Activated CD4-positive, CD25-positive, alpha-beta regulatory T cell treated with anti-CD3 and anti-CD28 coated beads, Interleukin-2, amount 50 U/mL, for 16 hours (primary cell): ENCODE measurements at regions not wholly inside any gene's neighbourhood (a gene's known extent, or its start where the extent isn't known, plus 50 kb on each side); places are given as distances from the start of the nearest gene placed in this dataset.

Source experiments
- DNase-seq: peaks from one replicate; pipeline ENCODE4 v3.0.0-alpha.2; 2020; ENCODE audit warnings: low read depth, low spot score

DNA sequence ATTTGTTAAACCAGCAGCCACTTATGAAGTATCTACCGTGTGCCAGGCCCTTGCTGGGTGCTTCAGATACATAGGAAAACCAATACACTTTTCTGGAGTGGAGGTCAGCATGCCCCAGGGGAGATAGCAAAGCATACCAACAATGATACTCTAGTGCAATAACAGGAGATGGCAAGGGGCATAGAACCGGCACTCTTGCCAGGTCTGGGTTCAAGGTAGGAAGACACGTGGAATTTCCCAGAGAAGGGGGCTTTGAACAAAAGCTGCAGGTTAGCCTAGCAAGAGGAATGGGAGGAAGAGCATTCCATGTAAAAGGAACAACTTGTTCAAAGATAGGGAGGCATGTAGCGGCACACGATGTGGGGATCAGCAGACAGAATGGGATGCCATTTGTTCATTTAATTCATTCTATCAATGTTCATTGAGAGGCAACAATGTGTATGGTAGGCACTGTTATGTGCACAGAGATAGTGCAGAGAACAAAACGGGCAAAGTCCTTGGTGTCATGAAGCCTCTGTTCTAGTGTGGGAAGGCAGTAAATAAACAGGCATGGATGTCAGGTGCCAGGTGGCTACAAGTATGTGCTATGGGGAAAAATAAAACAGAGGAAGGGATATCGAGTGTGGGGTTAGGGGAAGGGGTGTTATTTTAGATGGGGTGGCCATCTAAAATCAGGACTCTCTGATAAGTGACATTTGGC is 162.6 kb upstream of the E2F8 start:
- DNase-seq, result no peak

DNA sequence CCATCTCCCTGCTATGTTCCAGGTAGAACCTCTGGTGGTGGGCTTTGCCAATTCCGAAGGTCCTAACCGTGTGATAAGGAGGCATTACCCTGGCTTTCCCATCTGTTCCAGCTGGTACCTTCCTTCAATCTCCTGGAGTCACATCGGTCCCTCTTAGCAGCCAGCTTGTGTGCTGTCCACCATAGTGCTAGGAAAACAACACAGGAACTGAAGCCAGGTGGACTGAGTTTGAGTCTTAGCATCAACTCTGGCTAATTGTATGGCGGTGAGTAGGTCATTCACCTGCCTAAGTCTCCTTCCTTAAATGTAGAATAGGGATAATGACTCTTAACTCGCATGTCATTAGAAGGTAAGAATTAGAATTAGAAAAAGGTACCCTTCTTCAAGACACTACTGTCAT is 159.6 kb upstream of the E2F8 start:
- no peak for DNase-seq

DNA sequence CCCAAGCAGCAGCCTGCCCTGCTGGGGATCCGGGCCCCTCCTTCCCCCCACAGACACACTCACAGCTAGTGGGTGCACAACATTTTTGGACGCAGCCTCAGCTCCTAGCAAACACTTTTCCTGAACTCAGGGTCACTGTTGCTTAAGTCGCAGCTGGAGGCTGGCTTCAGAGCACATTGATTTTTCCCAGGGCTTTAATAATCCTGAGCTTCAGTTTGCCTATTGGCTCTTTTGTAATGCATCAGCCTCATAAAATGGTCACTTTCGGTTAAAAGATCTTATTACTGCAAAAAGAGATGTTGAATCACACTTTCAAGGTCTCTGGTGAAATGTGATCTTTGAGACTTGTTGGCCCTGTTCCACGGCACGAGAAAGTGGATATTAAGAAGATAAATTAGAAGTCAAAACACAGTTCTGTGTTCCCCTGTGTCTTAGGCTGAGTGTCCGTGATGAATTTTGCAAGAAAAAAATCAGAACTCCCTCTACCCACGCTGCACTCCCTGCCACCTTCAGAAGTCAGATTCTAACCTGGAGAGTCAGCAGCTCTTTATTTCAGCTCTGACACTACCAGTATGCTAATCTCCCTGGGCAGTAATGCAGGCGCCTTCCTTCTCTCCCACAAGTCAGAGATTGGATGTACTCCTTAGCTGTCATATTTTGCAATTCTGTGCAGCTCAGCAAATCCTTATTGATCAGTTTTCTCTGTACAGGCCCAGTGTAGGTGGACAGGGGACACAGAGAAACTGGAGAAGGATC is 158.2 kb upstream of the E2F8 start:
- no peak for DNase-seq

DNA sequence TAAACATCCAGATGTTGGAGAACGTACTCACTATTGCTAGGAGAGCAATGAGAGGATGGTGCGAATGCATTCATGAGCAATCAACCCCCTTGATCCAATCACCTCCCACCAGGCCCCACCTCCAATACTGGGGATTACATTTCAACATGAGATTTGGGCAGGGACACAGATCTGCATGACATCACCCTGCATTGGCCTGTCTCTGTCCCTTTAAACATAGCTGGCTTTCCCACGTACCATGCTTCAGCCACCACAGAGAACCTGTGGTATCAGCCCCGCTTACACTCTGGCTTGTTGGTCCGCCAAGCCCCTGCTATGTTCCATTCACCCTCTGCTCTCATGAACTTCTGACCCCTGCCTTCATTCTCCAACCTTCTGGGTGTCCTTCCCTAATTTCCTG is 157.5 kb upstream of the E2F8 start:
- DNase-seq, result no peak

DNA sequence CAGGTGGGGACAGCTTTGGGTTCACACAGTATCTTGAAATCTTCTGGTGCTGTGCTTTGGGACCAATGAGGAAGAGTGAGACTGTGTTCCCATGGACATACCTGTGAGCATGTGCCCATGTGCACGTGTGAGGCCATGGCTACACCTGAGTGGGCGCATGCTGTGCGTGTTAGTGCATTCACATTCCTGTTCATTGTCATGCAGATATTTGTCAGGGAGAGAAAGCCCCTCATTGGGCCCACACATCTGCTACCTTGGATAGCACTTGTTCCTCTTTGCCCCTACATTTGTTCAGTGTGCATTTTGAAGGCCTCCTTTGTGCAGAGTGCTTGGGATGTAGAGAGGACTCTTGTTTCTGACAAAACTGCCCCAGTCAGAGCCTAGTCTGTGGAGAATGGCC is 154.3 kb upstream of the E2F8 start:
- no peak for DNase-seq

DNA sequence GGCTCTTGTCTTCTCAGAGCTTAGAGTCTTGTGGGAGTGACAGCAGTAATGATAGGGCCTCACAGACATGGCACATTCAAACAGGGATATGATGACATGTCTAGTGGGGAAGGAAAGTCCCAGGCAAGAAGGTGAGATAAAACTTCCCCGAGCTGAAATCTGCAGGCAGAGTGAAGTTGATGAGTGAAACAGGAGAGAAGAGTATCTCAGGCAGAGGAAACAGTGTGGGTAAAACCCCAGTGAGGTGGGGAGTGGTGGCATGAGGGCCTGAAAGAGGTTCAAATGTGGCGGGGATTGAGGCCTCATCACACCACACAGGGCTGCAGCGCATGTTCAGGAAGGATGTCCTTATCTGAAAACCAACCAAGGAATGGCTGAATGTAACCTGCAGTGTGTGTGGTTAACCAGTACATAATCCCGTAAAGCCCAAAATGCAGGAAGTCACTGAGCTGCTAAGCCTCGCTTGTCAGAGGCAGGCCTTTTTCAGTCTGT is 153.8 kb upstream of the E2F8 start:
- DNase-seq, result no peak

DNA sequence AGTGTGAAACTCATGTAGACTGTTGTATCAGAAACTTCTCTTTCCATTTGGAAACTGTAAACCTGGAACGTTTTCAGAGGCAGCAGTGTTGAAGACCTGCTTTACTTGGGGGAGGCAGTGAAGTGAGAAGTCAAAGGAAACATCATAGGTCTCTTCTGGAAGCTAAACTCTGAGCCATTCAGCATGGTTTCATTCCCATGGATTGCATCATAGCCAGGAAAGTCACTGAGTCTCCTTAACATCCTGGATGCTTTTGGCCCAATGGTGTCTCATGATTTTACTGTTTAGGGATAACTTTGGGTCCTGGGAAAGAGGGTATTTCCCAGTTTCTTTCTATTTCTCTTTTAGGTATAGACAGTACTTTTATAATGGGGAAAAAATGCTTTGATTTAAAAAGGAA is 153.2 kb upstream of the E2F8 start:
- DNase-seq, result no peak

DNA sequence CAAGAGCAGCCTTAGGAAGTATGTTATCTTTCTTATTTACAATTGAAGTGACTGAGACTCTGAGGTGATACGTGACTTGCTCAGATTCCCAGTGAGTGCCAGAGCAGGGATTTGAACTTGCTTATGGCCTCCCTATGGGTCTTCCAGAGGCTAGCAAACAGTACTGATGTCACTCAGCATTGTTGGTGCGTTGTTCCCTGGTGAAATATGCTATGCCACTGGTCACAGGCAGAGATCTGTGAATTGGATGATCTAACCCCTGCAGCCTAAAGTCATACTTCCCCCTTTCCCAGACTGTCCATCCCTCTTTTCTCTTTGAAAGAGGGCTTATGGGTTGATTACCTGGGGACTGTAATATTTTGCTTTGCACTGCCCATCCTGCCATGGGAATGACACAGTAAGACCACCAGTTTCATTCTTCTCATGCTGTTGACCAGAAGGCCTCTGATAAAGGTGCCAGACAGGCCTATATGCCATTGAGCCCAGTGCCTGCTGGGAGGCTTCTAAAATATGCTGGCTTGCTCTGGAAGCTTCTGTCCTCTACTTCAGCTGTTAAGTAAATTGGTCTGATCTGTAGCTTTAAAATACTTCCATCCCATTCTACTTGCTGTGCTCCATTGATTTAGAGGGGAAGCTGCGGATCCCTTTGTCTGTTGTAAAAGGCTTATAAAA is 152.2 kb upstream of the E2F8 start:
- no peak for DNase-seq

DNA sequence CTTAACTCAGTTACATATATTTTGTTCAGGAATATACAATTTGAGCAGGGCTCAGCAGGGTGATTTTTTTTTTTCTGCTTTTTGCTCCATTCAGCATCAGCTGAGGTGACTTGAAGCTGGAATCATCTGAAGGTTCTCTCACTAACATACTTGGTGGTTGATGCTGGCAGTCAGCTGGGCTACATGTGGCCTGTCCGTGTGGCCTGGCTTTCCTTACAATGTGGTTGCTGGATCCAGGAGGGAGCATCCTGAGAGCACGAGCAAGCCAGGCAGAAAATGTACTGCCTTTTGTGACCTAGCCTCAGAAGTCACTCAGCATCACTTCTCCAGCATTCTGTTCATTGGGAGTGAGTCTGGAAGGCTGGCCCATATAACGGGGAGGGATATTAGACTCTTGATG is 151.6 kb upstream of the E2F8 start:
- DNase-seq, result no peak

DNA sequence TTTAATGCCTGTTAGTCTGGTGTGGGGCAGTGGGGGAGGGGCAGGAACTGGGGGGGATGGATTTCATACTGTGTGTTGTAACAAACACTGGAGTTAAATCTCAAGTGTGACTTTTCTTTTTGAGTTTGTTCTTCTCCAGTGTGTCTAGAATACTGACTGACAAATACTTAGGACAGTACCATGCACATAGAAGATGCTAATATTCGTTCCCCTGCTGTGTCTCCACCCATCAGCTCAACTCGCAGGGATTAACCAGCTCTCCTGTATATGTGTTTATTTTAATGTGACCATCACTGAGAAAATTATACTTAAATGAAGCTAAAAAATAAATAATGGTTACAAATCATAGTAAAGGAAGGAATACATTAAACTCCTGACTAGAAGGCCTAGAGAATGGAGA is 150.9 kb upstream of the E2F8 start:
- no peak for DNase-seq

DNA sequence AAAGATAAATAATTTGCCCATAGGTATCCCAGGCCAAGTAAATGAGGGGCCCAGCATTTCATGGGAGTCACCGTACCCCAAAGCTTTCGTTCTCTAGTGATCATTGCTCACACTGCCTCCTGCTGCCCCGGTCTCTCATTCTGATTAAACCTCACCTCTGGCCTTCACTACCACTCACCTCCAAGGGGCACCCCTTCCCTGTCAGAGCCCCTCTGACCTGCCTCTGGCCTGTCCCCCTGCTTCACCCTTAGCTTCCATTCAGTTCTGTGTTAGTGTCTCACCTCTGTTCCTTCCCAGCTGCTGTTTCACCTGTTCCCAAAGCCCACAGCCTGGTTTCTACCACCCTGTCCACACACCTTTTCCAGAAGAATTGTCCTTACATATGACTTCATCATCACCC is 150.3 kb upstream of the E2F8 start:
- no peak for DNase-seq

DNA sequence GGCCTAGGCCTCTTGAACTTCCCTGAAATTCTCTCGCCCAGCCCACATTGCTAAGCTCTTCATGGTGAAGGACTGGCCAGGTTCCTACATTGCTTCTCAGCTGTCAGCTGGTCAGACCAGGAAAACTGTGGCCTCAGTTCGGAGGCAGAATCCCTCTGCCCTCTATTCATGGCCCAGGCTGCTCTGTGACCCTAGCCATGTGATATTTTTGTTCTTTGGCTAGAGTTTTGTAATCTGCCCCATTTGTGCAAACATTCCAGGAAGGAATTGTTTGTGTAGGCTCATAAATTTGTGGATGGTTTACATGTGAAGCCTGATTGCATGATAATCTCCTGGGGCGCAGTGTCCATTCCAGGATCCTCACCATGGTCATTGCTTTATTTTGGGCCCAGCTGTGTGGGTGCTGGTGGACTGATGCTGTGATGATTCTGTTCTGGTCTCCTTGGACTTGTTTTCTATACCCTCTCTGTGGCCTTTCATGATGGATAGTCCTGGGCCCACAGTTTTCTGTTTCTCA is 149.1 kb upstream of the E2F8 start:
- DNase-seq, result no peak

DNA sequence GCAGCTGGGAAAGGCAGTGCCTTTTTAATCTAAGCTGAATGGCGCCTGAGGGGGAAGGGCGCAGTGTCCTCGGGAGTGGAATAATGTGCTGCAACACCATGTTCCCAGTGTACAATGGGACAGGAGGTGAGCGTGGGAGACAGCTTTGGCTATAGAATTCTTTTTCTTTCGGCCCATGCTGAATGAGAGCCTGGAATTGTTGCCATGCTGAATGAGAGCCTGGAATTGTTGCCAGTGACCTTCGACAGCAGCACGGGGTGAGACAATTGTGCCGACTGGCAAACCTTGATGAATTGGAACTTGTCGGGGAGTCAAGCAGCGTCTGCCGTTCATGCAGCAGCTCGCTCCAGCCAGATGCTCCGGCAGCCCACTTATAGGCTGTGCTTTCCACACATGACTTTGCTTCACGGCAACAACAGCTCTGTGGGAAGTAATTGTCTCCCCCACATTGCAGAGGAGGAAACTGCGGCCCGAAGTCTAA is 141.4 kb upstream of the E2F8 start:
- DNase-seq, result no peak

DNA sequence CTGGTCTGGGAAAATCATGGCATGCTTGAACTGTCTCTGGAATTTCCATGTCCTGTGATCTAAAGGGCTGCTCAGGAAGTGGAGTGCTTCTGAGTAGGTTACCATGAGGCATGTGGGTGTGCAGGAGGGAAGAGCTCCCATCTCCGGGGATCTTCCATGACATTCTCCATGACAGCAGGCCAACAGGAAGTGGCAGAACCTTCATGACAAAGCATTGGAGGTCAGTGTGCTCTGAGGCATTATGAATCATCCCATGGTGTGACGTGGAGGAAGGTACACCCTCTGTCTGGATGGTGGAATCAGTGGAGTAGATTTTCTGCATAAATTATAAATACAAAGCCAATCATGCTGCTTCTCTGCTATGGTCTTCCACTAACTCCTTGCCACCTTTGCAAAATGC is 139.6 kb upstream of the E2F8 start:
- DNase-seq, result no peak

DNA sequence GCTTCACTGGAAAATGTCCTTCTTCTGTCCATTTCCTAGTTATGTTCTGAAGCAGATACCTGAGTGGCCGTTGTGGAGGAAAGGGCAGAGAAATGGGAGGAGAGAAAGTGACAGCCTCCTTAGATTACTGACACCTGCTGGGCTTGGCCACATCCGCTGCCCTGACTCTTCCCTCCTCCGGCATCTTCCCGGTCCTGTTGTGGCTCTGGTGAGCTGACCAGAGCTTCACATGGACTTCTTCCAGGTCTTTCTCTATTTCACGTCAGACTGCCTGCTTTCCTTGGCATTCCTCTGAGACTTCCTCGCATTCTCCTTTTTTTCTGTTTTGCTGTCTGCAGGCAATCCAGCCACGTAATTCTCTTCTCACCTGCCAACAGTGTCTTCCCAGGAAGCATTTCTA is 138.7 kb upstream of the E2F8 start:
- DNase-seq, result no peak

DNA sequence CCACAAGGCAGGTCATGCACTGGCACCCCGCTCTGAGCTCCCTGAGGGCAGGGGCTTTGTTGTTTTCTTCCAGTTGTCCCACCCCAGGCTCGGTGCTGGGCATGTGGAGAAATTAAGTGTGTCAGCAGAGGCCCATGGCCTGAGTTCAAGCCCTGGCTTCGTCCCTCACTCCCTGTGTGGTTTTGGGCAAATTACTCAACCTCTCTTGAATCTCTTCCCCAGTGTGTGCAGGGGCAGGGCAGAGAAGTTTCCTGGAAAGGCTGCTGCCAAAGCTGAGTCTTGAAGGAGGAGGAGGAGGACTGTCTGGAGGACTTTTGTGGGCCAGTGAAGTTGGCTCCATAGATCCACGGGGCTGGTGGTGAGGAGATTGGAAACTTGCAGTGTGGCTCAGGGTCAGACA is 138.1 kb upstream of the E2F8 start:
- DNase-seq, result no peak

DNA sequence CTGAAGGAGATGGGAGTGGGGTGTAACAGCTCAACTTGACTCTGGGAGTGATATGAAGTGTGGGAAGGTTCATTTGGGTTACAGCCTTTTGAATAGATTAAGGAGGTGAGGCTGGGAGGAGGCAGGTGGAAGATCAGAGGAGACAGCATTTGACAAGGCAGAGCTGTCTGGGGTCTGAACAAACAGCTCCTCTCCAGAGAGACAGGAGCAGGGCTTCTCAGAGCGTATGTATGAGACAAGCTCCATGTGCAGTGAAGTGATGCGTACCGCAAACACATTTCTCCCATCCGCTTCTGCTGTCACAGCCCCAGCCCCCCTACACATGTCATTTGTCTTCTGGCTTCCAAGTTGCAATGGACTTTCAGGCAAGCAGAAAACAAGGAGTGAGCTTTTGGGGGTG is 137.1 kb upstream of the E2F8 start:
- no peak for DNase-seq

DNA sequence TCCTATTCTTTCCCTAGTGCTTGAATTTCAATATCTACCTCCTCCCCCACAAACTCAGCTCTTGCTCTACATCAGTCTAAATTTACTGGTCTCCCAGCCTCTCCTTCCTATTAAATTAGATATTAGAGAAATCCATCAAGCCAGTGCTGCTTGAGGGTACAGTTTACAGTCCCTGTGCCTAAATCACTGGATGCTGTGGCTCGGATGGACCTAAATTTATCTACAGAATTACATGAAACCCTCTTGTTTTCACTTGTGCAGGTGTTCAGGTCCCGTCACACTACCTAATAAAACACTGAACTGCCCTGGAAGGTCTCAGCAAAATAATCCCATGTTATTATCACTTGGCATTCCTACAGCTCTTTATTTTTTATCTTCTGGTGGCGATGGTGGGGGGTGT is 134.7 kb upstream of the E2F8 start:
- no peak for DNase-seq

DNA sequence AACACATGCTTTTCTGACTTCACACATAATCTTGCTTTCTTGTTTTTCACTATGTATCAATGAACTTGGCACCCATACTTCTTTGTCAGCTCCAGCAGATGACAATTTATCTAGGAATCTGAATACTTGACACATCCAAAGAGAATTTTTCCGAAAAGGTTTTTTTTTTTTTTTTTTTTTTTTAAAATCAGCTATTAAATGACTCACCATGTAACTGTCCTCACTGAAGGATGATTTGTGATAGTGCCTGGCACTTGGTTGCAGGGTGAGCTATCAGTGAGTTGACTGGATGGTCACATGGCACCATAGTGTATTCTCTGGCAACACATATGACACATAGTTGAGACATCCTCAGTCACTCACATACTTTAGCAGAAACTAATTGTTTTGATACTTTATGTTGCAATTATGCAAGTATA is 133.4 kb upstream of the E2F8 start:
- no peak for DNase-seq

DNA sequence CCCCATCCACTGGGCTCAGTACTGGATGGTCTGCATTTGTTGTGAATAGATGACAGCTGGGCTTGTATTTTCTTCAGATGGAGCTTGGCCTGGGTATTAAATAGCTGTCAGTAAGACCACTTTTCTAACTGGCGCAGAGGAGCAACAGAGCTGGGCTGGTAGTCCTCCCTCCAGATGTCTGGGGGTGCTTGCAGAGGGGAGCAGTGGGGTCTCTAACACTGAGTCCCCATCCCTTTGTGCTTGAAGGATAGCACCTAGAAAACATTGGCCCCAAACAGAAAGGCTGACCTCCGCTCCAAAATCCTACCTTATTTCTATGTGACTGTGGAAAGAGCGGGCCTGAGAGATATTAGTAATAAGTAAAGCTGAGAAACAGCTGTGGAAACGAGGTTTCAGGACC is 131.6 kb upstream of the E2F8 start:
- no peak for DNase-seq

DNA sequence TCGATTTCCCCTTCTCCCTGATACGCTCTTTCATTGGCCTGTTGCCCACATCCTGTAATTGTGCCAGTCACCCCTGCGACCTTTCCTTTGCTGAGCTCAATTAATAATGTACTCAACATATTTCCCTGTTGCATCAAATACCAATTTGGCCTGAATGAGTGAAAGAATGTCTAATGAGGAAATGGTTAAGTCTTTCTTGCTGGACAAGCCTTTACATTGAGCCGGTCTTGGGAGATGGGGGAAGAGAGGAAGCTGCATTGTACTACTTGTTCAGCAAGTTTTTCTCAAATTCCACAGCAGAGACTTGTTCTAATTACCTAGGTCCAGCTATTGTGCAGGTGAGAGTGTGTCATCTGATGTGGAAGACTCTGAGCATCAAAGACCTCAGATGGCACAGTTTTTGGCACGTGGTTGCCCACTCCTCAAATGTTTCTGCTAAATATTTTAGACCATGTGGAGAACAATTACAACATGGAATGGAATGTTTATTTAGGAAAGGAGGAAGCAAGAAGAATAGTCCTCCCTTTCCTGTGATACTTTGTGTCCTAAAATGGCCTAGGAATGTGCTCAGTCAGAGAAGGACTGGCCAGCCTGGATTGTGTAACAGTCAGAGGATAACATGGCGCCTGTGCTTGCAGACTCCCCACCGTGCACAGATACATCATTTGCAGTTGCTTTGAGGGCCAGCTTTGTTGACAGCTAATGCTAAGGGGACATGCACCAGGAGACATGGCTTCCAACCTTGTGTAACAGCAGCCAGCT is 129.5 kb upstream of the E2F8 start:
- DNase-seq, result no peak
